ENCODE measurements at regions not wholly inside any gene's neighbourhood (a gene's known extent, or its start where the extent isn't known, plus 50 kb on each side); places are given as distances from the start of the nearest gene placed in this dataset.

GRCh38 chr1:60129911-60130310, 56.3 kb upstream of the C1orf87 start:
- DNase-seq (ENCODE audit: low spot score): no peak

GRCh38 chr1:60126723-60127122, 53.2 kb upstream of the C1orf87 start:
- no peak for TF ChIP-seq CTCF (IDR thresholded peaks at IDR 0.05; ENCODE audit: extremely low read depth, missing control alignments)
- no peak for DNase-seq (ENCODE audit: low spot score)

More at GRCh38 chr1:60129911-60130310, 56.3 kb upstream of the C1orf87 start:
- no peak for TF ChIP-seq CTCF (IDR thresholded peaks at IDR 0.05; ENCODE audit: extremely low read depth, missing control alignments)
